ENCODE measurements at regions not wholly inside any gene's neighbourhood (a gene's known extent, or its start where the extent isn't known, plus 50 kb on each side); places are given as distances from the start of the nearest gene placed in this dataset.
"Not testable (repeated sequence)": the region's sequence is repeated elsewhere in the genome, so short reads cannot be mapped to it uniquely, and the experiment has no call there.

DNA sequence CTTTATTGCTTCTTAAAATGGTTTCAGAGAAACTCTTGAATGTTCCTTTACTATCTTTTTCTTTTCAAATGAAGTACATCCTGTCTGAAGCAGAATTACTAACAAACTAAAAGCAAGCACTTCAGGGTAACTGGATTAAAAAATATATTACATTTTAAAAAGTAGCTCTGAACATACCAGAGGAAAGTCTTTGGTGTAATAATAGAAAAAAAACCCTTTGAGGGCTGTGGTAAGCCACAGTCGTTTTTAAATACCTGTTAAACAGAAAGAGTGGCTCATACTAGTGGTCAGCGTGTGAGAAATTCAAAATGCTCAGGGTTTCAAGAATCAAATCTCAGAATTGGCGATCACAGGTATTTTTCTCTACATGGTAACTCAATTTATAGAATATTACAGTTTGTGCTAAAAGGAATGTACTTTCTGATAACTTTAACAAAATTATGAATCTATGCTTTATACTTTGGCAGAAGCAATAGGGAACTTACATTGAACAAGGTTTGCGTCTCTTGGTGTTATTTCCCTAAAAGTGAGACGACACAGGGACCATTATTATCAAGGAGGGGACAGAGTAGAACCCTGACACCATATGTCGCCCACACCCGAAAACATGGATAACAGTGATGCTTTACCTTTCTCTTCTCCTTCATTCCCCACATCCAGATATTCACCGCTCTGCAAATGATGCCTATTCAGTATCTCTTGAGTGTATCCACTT is 97.0 kb upstream of the DPH5 start:
- DNase-seq (ENCODE audit: low read depth) = no peak

DNA sequence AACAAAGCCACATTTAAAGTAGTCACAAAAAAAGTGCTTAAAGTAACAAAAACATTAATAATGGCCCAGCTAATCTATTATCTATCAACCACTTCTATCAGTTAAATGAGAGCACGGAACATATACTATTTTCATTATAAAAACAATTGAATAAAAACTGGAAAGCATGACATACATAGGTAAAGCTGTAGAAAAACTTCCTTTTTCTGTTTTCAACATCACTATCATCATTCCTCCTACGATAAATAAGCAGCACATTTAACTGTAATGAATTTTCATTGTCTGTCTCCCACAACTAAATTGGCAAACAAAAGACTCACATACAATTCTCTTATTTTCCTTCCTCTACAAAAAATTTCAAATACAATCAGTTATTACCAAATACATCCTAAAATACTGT is 96.4 kb upstream of the DPH5 start:
- DNase-seq (ENCODE audit: low read depth) = no peak

DNA sequence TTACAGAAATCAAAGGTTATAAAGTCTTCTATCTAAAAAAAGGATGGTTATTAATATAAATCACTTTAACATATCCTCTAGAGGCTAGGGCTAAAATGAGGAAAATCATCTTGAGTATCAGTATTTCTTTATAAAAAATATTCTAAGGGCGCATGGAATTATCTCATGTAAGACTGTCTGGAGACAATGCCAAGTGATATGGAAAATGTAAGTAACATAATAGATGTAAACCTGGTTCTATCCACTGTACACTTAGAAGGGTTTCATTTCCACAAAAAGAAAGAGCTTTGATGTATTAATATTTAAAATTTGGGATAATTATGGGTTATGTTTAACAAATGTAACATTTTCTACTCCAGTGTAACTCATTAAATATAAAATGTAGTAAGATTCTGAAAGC is 95.9 kb upstream of the DPH5 start:
- DNase-seq (ENCODE audit: low read depth) = no peak

DNA sequence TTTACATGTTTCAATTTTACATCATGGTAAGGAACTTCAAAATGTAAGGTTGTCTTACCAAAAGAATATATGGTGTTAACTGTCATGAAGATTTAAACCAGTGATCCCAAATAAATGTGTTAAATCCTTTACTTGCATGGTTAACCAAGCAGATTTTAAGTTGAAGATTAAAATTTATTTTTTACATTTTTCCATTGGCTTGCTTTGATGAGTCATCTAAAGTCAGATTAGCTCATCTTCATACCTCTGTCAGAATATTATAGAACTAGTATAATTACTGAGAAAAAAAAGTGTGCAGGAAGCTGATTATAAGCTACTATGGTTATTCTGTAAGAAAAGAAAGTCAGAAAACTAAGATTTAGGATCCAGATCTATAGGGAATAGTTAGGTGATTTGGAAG is 95.3 kb upstream of the DPH5 start:
- no peak for DNase-seq (ENCODE audit: low read depth)

DNA sequence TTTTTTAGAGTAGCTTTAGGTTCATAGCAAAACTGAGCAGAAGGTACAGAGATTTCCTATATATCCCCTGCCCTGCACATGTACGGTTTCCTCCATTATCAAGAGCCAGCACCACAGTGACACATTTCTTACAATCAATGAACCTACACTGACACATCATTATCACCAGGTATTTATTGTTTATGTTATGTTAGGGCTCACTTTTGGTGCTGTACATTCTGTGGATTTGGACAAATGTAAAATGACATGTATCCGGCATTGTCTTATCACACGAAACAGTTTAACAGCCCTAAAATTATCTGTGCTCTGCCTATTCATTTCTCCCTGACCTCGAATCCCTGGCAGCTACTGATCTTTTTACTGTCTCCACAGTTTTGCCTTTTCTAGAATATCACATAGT is 93.7 kb upstream of the DPH5 start:
- no peak for DNase-seq (ENCODE audit: low read depth)

DNA sequence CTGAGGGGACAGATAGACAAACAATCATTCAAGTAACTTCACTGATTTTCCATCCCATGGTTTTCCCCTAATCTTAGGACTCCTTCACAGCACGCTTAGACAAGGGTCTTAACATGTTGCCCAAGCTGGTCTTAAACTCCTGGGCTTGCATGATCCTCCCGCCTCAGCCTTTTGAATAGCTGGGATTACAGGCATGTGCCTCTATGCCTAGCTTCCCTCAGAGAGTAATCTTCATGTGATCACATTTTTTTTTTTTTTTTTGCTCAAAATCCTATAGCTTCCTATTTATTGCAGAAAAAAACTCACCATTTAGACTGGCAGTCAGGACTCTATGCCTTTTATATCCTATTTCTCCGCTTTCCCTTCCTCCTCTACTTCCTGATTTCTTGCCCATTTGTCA is 90.4 kb upstream of the DPH5 start:
- DNase-seq (ENCODE audit: low read depth) = no peak

DNA sequence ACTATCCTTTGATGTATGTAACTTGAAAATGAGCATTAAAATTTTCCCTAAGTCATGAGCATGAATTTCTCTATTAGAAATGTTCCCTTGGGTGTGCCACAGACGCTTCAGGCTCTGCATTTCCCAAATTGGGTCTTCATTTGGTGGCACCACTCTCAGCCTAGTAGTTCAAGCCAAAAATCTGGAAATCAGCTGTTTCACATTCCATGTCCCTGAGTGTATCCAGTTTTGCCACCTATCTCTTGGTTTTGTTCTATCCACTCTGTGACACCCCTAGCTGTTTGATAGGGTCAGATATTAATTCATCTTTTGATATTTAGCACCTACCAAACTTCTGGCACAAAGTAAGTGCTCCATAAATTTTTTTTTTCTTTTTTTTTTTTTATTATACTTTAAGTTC is 89.5 kb upstream of the DPH5 start:
- DNase-seq (ENCODE audit: low read depth) = no peak

DNA sequence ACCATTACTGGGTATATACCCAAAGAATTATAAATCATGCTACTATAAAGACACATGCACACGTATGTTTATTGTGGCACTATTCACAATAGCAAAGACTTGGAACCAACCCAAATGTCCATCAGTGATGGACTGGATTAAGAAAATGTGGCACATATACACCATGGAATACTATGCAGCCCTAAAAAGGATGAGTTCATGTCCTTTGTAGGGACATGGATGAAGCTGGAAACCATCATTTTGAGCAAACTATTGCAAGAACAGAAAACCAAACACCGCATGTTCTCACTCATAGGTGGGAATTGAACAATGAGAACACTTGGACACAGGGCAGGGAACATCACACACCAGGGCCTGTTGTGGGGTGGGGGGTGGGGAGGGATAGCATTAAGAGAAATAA is 88.5 kb upstream of the DPH5 start:
- not testable (repeated sequence) for DNase-seq (ENCODE audit: low read depth)

DNA sequence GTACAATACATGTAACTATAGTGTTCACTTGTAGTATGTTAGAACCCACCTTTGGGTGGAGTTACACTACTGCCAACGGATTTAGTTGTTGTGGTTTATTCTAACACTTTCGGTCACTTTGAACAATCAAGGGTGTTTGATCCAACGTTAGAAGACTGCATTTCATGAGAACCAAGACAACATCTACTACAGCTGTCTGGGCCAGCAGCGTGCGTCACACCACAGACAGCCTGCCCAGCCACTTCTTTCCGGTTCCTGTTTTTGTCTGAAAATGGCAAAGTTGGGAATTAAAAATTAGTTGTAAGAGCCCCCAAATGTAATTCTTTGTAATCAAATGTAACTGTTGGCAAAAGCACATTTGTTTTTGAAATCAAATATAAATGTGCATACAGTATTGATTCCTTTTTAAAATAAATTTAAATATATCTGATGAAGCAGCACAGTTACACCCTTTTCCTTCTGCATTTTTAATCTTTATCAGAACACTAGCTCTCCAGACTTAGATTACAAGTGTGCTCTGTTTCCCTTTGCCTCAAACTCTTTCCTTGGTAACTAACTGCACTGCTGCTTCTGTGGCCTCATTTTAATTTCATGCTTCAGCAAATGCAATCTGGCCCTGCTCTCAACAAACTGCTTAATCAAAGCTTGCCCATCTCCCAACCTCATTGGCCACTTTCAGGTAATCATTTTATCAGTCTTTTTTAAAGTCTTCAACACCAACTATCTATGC is 86.6 kb upstream of the DPH5 start:
- peak; percentile 41 for DNase-seq (ENCODE audit: low read depth)

DNA sequence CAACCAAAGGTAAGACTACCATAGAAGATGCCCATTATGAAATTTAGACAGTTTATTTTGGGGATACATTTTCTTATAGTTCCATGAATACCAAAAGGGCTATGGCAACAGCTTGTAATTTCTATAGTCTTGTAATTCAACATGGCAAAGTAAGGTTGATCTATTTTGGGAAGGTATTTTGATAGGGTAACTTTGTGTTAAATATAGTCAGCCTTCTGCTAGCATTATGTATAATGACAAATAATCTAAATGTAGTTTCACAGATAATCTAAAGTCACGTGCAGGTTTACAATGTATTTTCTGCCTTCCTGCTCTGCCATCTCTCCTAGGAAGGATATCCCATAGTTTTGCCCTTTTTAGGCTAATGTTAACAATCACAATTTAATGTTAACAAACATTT is 85.9 kb upstream of the DPH5 start:
- no peak for DNase-seq (ENCODE audit: low read depth)

DNA sequence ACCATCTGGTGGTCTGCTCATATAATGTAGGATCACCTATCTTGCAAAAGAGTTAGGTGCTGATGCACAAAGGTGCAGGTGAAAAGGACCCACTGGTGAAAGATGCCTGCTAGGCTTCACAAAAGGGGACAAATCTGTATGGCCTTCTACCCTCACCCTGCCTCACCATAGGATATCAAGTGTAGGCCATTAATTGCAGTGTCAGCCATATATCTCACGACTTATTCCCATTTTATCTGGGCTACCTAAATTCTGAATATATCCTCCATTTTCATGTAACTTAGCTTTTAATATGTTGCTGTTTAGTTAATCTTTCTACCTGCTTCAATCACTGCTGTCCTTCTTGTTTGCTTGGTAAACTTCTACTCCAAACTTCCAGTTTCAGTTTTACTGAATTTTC is 84.2 kb upstream of the DPH5 start:
- DNase-seq (ENCODE audit: low read depth) = no peak

DNA sequence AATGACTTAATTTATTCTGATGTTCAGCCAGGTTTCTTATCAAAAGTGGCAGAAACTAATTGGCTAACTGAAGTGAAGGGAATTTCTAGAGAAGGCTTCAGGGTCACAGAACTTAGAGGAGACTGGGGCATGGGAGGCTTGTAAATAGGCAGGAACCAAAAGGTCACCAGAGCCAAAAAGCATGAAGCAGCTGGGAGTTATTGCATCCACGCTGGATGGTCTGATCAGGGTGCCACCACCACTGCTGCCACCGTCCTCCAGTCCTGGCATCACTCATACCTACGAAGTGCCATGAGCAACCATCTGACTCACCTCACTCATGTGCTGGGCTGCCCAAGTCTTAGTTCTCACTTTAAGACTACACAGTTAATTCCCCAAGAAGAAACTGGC is 82.5 kb upstream of the DPH5 start:
- DNase-seq (ENCODE audit: low read depth) = no peak

DNA sequence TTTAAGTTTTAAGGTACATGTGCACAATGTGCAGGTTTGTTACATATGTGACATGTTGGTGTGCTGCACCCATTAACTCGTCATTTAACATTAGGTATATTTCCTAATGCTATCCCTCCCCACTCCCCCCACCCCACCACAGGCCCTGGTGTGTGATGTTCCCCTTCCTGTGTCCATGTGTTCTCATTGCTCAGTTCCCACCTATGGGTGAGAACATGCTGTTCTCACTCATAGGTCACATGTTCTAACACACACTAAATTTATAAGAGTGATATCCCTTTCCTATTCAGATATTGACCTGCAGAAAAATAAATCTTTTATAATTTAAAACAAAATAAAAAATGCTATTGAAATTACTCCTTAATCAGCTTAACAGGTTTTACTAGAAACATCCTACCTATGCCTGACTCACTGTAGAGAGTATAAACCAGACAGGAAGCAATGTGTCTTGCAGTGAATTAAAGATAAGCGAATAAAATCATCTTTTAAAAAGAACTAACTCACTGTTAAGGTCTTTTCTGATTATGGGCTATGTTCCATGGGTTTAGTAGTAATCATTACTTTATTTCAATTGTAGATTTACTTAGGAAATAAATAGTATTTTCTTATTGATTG is 82.0 kb upstream of the DPH5 start:
- no peak for DNase-seq (ENCODE audit: low read depth)

DNA sequence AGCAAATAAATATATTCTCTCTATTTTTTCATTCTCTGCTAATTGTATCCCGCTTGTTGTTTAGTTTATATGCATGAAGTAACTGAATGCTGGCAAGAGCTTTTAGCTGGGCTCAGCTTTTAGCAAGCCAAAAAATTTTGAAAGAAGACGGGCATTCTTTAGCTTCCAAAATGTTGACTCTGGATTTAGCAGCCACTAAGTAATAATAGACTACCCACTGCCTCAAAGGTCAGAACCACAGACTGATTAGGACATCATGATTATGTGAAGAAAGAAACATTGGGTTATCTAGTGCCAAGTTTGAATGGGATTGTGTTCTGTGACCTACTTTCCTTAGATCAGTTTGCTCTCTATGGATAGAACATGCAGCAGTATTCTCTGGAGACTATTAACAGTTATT is 80.3 kb upstream of the DPH5 start:
- no peak for DNase-seq (ENCODE audit: low read depth)

DNA sequence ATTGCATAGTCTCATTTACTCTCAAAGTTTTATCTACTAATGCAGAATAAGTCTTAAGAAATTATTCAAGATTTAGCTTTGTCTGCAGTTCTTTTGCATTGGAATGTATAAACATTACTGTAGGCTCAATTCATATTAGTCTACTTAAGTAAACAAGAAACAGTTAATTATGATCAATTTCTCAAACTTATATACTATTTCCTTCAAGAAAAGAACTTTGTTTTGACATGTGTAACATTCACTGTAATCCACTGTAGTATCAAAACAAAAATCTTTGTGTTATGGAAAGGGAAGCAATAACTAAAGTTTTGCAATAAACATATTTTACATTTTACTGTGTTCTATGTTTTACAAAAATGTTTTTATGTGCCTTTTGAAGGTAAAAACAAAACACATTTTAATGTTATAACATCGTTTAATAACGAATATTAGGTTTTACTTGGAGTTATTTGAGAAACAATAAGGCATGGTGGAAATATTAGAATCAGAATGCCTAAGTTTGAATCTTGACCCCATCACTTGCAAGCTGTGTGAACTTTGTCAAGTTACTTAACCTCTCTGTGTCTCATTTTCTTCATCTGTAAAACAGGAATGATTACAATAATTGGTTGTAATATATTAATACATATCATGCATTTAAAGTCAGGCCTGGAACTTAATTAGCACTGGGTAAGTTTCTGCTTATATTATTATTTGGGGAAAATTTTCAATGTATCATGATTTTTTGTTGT is 77.0 kb upstream of the DPH5 start:
- no peak for DNase-seq (ENCODE audit: low read depth)

DNA sequence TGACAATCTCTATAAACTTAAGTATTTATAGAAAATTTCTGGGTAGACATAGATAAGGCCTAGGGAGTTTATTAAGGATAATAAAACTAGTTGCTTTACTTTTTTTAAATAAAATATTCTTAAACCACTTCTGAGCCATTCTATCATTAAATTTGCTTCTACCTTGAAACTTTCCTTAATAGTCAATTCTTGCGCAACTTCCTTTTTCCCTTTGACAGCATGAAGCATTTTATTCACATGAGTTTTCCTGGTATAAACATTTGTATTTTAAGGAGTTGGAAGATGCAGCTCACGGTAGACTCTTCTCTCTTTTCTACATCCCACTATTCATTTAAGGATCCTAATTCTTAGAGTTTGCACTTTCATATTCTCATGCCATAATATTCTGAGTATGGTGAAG is 75.8 kb upstream of the DPH5 start:
- no peak for DNase-seq (ENCODE audit: low read depth)

DNA sequence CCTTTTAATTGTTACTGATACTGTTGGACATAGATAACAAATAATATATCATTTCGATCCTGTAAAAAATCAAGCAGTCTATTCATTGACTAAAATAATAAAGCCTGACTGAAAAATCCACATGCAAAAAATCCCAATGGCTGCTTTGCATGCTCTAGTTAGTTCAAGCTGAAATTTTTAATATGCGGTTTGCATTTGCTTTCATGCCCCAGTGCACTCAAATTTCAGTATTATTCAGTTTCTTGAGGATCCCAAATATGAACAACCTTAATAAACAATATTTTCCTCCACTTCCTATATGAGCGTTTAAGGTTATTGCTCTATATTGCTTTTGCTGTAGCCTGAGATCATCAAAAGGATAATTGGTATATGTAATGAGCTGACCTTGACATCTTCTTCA is 75.1 kb upstream of the DPH5 start:
- no peak for DNase-seq (ENCODE audit: low read depth)

DNA sequence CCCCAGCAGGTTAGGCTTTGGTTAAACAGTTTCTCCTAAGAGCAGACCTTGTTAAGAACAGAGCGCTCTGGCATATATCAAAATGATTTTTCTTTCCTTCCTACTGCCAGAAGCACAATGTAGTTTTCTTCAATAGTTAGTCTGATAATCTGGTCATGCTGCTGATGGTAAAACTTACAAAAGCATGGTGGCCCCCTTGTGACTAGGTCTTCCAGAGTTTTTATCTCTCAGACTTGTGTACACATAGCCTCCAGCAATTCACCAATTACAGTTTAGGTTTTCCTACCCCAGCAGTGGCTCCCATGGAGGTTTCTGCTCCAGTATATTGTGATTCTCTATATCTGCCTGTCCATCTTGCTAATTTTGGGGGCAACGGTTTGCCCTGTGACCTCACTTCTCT is 73.3 kb upstream of the DPH5 start:
- no peak for DNase-seq (ENCODE audit: low read depth)

DNA sequence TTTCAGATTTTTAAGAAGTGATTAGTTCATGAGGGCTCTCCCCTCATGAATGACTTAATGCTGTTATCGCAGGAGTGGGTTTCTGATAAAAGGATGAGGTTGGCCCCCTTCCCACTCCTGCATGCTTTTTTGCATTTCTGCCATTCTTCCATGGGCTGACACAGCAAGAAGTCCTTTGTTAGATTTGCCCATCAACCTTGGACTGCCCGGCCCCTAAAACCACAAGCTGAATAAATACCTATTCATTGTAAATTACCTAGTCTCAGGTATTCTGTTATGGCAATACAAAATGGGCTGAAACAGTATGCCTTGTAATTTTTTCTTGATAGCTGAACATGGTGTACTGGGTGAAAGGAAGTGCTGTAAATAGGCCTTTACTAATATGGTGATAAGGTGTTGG is 72.7 kb upstream of the DPH5 start:
- DNase-seq (ENCODE audit: low read depth) = no peak

DNA sequence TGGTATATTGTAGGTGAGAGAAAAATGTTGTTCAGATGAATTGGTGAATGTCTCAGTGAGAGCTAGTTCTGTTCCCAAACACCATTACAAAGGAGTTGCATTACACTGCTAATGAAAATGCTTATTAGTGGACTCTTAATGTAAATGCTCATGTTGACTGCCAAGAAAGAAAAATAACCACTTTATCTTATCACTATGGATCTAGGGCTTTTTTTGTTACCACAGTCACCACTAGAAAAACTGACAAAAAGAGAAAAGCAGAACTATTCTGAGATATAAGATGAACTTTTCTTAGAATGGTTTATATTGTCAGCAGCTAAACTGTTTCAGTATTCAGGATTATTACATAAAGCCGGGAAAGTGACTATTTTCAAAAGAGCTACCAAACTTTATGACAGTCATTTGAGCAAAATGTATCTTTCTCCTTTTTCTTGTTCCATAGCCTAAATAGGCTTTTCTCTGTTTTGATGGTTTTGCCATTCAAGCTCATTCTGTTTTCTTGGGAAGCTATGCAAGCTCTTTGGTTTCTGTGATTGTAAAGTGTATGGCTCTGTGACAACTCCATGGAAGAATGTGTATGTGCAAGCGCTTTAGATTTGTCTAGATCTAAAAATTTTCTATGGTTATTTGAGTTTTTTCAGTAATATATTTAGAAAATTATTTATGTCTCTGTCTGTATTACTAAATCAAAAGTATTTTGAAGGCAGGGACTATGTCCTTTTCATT is 64.2 kb upstream of the DPH5 start:
- DNase-seq (ENCODE audit: low read depth) = no peak

DNA sequence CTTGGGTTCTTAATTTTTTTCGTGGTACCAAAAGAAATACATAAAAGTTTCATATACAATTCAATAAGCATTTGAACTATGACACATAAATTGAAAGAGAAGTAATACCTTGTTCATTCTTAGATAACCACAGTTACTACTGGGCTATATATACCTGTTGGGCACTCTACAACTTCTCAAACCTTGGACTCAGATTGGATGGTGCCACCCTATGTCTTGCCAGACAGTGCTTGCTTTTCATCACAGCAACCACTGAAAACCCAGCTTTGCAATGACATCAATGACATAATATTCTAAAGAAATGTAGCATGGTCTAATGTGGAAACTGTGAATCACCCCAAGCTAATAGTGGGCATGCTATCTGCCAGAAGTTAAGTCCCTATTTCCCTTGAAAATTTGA is 62.8 kb upstream of the DPH5 start:
- no peak for DNase-seq (ENCODE audit: low read depth)

DNA sequence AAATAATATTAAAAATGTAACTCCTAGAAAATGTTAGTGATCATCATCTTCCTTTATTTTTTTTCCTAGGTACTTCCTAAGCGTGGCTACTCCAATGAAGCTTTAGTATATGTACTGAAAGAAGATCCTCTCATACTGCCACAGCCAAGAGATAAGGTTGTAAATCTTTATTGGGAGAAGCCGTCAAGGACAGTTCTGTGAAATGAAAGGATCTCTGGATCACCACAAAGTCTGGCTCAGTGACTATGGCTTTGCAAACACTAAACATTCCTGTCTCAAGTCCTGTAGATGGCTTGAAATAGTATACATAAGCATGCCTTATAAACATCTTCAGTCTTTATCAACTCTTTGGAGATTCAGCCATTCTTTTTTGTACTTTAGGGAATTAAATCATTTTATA is 61.2 kb upstream of the DPH5 start:
- DNase-seq (ENCODE audit: low read depth) = no peak

All from stimulated activated CD4-positive, alpha-beta T cell treated with anti-CD3 and anti-CD28 coated beads, Interleukin-2, amount 100 ng/mL, for 4 hours (primary cell).